HUES6 (cell line): ENCODE measurements at regions not wholly inside any gene's neighbourhood (a gene's known extent, or its start where the extent isn't known, plus 50 kb on each side); places are given as distances from the start of the nearest gene placed in this dataset.

Experiments used
- H3K27ac ChIP-seq: 2 replicates; pipeline ENCODE4 v1.7.0; 2013; ENCODE audit warnings: low read depth, mild to moderate bottlenecking, low read length, inconsistent platforms
- H3K27me3 ChIP-seq: 2 replicates; pipeline ENCODE4 v1.6.1; 2013; ENCODE audit warnings: low read length; ENCODE audit not compliant: control insufficient read depth, insufficient read depth
- H3K36me3 ChIP-seq: 2 replicates; pipeline ENCODE4 v1.6.1; 2013; ENCODE audit warnings: low read length; ENCODE audit not compliant: control insufficient read depth, insufficient read depth
- H3K4me1 ChIP-seq: 2 replicates; pipeline ENCODE4 v1.6.1; 2013; ENCODE audit warnings: low read length; ENCODE audit not compliant: control insufficient read depth, insufficient read depth
- H3K4me3 ChIP-seq: 2 replicates; pipeline ENCODE4 v1.5.1; 2013; ENCODE audit warnings: low read depth, low read length
- H3K9ac ChIP-seq: one replicate; pipeline ENCODE4 v1.6.1; 2013; ENCODE audit warnings: mild to moderate bottlenecking, low read length
- H3K9me3 ChIP-seq: 2 replicates; pipeline ENCODE4 v1.6.1; 2013; ENCODE audit warnings: low read depth, low read length; ENCODE audit not compliant: control insufficient read depth, insufficient read depth

GRCh38 chr2:121877366-121877765 is 121.9 kb downstream of the TSN start:
- Histone ChIP-seq H3K4me3 (no peak overlapping the region), H3K9me3 (no peaks in the 10 kb centered on the region), H3K27me3 (no peaks in the 10 kb centered on the region), H3K4me1 (no peaks in the 10 kb centered on the region), H3K9ac (no peak overlapping the region), H3K36me3 (no peaks in the 10 kb centered on the region), H3K27ac (no peak overlapping the region)

- Histone ChIP-seq H3K27me3 (no peaks in the 10 kb centered on the region), H3K9me3 (no peaks in the 10 kb centered on the region), H3K4me1 (peaks cover 6% of the 10 kb centered on the region; the same call in 1 of the 2 replicates), H3K4me3 (no peak overlapping the region), H3K27ac (no peak overlapping the region), H3K36me3 (no peaks in the 10 kb centered on the region), H3K9ac (no peak overlapping the region)
Measured at GRCh38 chr2:121880283-121880682, 124.8 kb downstream of the TSN start.

DNA sequence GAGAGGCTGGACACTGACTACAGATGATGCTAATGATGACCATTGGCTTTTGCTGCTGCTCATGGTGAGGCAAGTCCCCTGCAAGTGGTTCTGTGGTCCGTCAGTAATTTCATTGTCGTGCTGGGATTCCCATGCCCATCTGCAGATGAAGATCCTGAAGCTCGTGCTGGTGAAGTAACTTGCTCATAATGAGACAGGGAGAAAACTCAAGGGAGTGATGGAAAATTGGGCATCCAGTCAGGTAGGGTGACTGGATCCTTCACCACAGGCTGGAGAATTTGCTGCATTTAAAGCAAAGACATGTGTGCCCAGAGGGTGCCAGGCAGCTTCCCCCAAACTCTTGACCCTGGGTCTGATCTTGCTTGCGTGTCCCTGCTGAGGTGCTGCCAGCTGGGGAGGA is 125.6 kb downstream of the TSN start:
- H3K9me3 ChIP-seq: no peaks in the 10 kb centered on the region
- H3K9ac ChIP-seq: no peak overlapping the region
- H3K27ac ChIP-seq: no peak overlapping the region
- H3K36me3 ChIP-seq: no peaks in the 10 kb centered on the region
- no peaks in the 10 kb centered on the region for H3K27me3 ChIP-seq
- peaks cover 6% of the 10 kb centered on the region; the same call in 1 of the 2 replicates for H3K4me1 ChIP-seq
- no peak overlapping the region for H3K4me3 ChIP-seq

DNA sequence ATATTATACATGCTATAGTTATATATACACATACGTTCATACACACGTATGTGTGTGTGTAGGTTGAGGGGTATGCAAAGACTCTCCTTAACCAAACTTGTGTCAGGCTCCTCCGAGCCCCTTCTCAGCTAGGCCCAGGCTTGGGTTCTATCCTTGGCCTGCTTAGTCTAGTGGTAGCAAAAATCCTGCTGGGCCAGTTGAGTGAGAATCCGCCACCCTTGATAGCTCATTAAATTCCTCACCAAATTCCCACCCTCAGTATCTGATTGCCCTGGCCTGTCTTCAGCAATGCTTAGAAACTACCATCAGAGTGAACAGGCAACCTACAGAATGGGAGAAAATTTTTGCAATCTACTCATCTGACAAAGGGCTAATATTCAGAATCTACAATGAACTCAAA is 126.5 kb downstream of the TSN start:
- Histone ChIP-seq H3K4me1 (peaks cover 6% of the 10 kb centered on the region; the same call in 1 of the 2 replicates), H3K36me3 (no peaks in the 10 kb centered on the region), H3K27ac (no peak overlapping the region), H3K27me3 (no peaks in the 10 kb centered on the region), H3K4me3 (no peak overlapping the region), H3K9me3 (no peaks in the 10 kb centered on the region), H3K9ac (no peak overlapping the region)

DNA sequence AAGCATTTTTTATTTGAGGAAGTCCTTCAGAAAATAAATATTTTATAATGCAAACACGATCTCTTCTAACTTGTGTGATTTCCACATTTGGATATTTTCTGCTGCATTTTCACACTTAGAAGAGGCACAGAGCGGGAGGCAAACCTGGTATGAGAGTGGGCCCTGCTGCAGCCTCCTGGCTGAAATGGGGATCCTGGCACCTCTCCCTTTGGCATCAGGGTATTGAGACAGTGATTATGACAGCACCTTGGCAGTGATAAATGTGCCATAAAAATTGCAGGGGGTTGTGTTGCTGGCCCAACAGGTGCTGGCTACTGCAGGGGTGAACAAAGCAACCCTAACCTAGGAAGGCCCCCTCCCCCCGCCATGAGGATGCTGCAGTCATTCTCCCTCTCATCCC is 128.6 kb downstream of the TSN start:
- peaks cover 4% of the 10 kb centered on the region; the same call in 1 of the 2 replicates for H3K27me3 ChIP-seq
- no peak overlapping the region for H3K27ac ChIP-seq
- H3K9ac ChIP-seq: no peak overlapping the region
- no peaks in the 10 kb centered on the region for H3K36me3 ChIP-seq
- H3K4me1 ChIP-seq: peaks cover 6% of the 10 kb centered on the region; the same call in 1 of the 2 replicates
- no peaks in the 10 kb centered on the region for H3K9me3 ChIP-seq
- no peak overlapping the region for H3K4me3 ChIP-seq

- H3K4me3 ChIP-seq: no peak overlapping the region
- no peak overlapping the region for H3K9ac ChIP-seq
- H3K27me3 ChIP-seq: peaks cover 4% of the 10 kb centered on the region; the same call in 1 of the 2 replicates
- no peaks in the 10 kb centered on the region for H3K9me3 ChIP-seq
- H3K4me1 ChIP-seq: peaks cover 6% of the 10 kb centered on the region; the same call in 1 of the 2 replicates
- no peaks in the 10 kb centered on the region for H3K36me3 ChIP-seq
- no peak overlapping the region for H3K27ac ChIP-seq
Measured at GRCh38 chr2:121884511-121884921, 129.1 kb downstream of the TSN start.

DNA sequence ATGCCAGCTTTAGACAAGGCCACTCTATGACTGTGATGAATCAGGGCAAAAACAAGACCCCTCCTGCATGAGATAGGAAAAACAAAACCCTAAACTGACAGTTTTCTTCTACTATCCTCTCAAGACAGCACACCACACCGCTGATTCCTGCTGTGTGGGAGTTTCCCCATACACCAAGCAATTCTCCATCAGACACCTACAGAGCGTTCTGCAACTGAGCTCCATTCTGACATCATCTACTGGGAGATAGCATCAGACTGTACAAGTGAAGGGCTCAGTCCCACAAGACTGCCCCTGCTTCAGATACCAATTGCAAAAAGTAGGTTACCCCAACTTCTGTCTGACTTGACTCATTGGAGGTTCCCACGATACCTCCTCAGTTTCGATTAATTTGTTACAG is 130.6 kb downstream of the TSN start:
- Histone ChIP-seq H3K4me3 (no peak overlapping the region), H3K36me3 (no peaks in the 10 kb centered on the region), H3K27me3 (peaks cover 4% of the 10 kb centered on the region; the same call in 1 of the 2 replicates), H3K9me3 (no peaks in the 10 kb centered on the region), H3K27ac (no peak overlapping the region), H3K4me1 (peaks cover 6% of the 10 kb centered on the region; the same call in 1 of the 2 replicates), H3K9ac (no peak overlapping the region)

GRCh38 chr2:121887513-121888188 is 132.2 kb downstream of the TSN start:
- H3K27me3 ChIP-seq: peaks cover 4% of the 10 kb centered on the region; the same call in 1 of the 2 replicates
- peaks cover 7% of the 10 kb centered on the region for H3K9me3 ChIP-seq
- H3K4me1 ChIP-seq: peaks cover 6% of the 10 kb centered on the region; the same call in 1 of the 2 replicates
- no peak overlapping the region for H3K27ac ChIP-seq
- H3K4me3 ChIP-seq: no peak overlapping the region
- no peaks in the 10 kb centered on the region for H3K36me3 ChIP-seq
- no peak overlapping the region for H3K9ac ChIP-seq

DNA sequence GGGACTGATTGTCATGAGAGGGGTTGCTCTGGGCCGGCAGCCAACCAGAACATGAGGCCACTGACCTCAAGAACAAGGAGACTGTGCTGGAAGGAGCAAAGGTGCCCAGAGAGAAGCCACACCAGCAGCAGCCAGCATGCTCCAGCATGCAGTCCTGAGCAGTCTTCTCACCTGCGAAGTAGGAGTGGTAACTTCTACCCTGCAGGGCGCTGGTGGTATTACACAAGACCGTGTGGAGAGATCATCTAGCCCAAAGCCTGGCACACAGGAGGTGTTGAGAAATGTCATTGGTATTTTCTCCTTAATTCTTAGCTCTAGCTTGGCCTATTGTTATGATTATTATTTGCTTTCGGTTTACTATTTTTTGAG is 132.7 kb downstream of the TSN start:
- Histone ChIP-seq H3K4me1 (peaks cover 6% of the 10 kb centered on the region; the same call in 1 of the 2 replicates), H3K9ac (no peak overlapping the region)

DNA sequence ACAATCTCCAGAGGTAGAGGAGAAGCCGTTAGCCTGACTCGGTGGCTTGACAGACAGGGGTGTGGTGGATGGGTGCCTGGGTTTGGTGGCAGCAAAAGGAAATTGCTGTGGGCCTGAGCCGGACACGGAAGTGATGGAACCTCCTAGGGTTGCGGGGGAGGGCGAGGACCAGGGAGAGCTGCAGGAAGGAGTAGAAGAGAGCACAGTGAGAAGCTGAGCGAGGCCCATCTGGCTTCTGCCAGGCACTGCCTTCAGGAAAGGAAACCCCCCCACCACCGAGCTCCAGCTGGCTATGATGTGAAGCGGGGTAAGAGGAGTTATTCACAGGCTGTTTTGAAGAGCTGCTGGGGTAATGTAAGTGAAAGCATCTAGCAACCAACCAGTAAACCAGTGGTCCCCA is 134.6 kb downstream of the TSN start:
- no peaks in the 10 kb centered on the region for H3K36me3 ChIP-seq
- H3K4me1 ChIP-seq: no peaks in the 10 kb centered on the region
- peaks cover 7% of the 10 kb centered on the region for H3K9me3 ChIP-seq
- H3K27me3 ChIP-seq: peaks cover 4% of the 10 kb centered on the region; the same call in 1 of the 2 replicates
- H3K27ac ChIP-seq: no peak overlapping the region
- H3K4me3 ChIP-seq: no peak overlapping the region
- no peak overlapping the region for H3K9ac ChIP-seq

More for the DNA sequence above, 132.7 kb downstream of the TSN start:
- Histone ChIP-seq H3K9me3 (peaks cover 7% of the 10 kb centered on the region), H3K4me3 (no peak overlapping the region), H3K27ac (no peak overlapping the region), H3K36me3 (no peaks in the 10 kb centered on the region), H3K27me3 (peaks cover 4% of the 10 kb centered on the region; the same call in 1 of the 2 replicates)

DNA sequence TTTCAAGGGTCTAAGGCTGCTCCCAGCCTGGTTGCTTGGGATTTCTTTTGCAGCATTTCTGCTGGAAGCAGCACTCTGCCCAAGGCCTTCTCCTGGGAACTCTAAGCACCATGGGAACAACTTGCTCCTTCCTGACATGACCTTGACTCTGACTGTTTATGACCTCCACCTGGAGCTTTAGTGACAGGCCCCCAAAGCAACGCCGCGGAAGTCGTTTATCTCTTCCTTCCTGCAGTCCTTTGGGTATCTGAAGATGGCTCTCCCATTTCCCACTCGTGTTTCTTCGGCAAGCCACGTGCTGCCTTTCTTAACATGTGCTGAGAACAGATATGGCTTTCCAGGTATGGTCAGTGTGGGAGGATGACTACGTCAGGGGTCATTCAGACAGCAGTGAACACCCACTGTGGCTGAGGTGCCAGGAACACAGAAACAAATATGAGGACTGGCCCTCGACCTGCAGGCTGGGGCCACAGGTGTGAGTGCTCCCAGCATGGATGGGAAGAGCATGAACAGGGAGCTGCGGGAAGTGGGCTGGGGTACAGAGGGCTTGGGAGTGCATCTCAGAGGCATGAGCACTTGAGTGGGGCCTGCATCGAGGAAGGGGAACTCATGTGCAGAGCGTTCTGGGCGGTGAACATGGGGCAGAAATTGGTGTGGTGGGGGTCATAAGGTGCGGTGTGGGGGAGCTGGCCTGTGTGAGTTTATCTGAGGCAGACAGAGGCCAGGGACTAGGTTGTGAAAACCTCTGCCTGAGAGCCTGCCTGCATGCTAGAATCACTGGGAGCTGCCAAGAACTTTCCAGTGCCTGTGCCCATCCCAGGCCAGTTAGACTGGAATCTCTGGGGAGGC is 140.5 kb downstream of the TSN start:
- H3K27me3 ChIP-seq: no peaks in the 10 kb centered on the region
- H3K4me3 ChIP-seq: no peak overlapping the region
- peaks cover 7% of the 10 kb centered on the region for H3K9me3 ChIP-seq
- no peak overlapping the region for H3K9ac ChIP-seq
- no peaks in the 10 kb centered on the region for H3K4me1 ChIP-seq
- no peak overlapping the region for H3K27ac ChIP-seq
- no peaks in the 10 kb centered on the region for H3K36me3 ChIP-seq
